ENCODE measurements at regions not wholly inside any gene's neighbourhood (a gene's known extent, or its start where the extent isn't known, plus 50 kb on each side); places are given as distances from the start of the nearest gene placed in this dataset.
"Not testable (repeated sequence)": the region's sequence is repeated elsewhere in the genome, so short reads cannot be mapped to it uniquely, and the experiment has no call there.

GRCh38 chr16:55015181-55015913 is 84.7 kb downstream of the IRX5 start:
- no peak for DNase-seq (ENCODE audit: low read depth, low spot score)

- DNase-seq (ENCODE audit: low read depth, low spot score), result no peak
Measured at GRCh38 chr16:55016515-55016914, 85.8 kb downstream of the IRX5 start.

GRCh38 chr16:55017321-55017720 is 86.7 kb downstream of the IRX5 start:
- no peak for DNase-seq (ENCODE audit: low read depth, low spot score)

- DNase-seq (ENCODE audit: low read depth, low spot score), result no peak
Measured at GRCh38 chr16:55018881-55019280, 88.2 kb downstream of the IRX5 start.

GRCh38 chr16:55019419-55020131 is 88.9 kb downstream of the IRX5 start:
- DNase-seq (ENCODE audit: low read depth, low spot score), result no peak

- DNase-seq (ENCODE audit: low read depth, low spot score), result no peak
Measured at GRCh38 chr16:55021595-55022475, 91.2 kb downstream of the IRX5 start.

- not testable (repeated sequence) for DNase-seq (ENCODE audit: low read depth, low spot score)
Measured at GRCh38 chr16:55027260-55027659, 96.6 kb downstream of the IRX5 start.

GRCh38 chr16:55029509-55029908 is 98.8 kb downstream of the IRX5 start:
- no peak for DNase-seq (ENCODE audit: low read depth, low spot score)

GRCh38 chr16:55030944-55031343 is 100.3 kb downstream of the IRX5 start:
- no peak for DNase-seq (ENCODE audit: low read depth, low spot score)

- DNase-seq (ENCODE audit: low read depth, low spot score), result no peak
Measured at GRCh38 chr16:55031481-55031880, 100.8 kb downstream of the IRX5 start.

- no peak for DNase-seq (ENCODE audit: low read depth, low spot score)
Measured at GRCh38 chr16:55033225-55034156, 102.8 kb downstream of the IRX5 start.

GRCh38 chr16:55035029-55035428 is 104.4 kb downstream of the IRX5 start:
- no peak for DNase-seq (ENCODE audit: low read depth, low spot score)

- no peak for DNase-seq (ENCODE audit: low read depth, low spot score)
Measured at GRCh38 chr16:55035956-55036355, 105.3 kb downstream of the IRX5 start.

GRCh38 chr16:55036371-55036821 is 105.7 kb downstream of the IRX5 start:
- DNase-seq (ENCODE audit: low read depth, low spot score), result no peak

- DNase-seq (ENCODE audit: low read depth, low spot score), result no peak
Measured at GRCh38 chr16:55037046-55037445, 106.4 kb downstream of the IRX5 start.

GRCh38 chr16:55037966-55038365 is 107.3 kb downstream of the IRX5 start:
- no peak for DNase-seq (ENCODE audit: low read depth, low spot score)

- DNase-seq (ENCODE audit: low read depth, low spot score), result no peak
Measured at GRCh38 chr16:55039042-55039441, 108.4 kb downstream of the IRX5 start.

- DNase-seq (ENCODE audit: low read depth, low spot score), result no peak
Measured at GRCh38 chr16:55039511-55039910, 108.8 kb downstream of the IRX5 start.

GRCh38 chr16:55039931-55040330 is 109.3 kb downstream of the IRX5 start:
- no peak for DNase-seq (ENCODE audit: low read depth, low spot score)

GRCh38 chr16:55040366-55041086 is 109.9 kb downstream of the IRX5 start:
- no peak for DNase-seq (ENCODE audit: low read depth, low spot score)
